ENCODE measurements at regions not wholly inside any gene's neighbourhood (a gene's known extent, or its start where the extent isn't known, plus 50 kb on each side); places are given as distances from the start of the nearest gene placed in this dataset.
"Not testable (repeated sequence)": the region's sequence is repeated elsewhere in the genome, so short reads cannot be mapped to it uniquely, and the experiment has no call there.

DNA sequence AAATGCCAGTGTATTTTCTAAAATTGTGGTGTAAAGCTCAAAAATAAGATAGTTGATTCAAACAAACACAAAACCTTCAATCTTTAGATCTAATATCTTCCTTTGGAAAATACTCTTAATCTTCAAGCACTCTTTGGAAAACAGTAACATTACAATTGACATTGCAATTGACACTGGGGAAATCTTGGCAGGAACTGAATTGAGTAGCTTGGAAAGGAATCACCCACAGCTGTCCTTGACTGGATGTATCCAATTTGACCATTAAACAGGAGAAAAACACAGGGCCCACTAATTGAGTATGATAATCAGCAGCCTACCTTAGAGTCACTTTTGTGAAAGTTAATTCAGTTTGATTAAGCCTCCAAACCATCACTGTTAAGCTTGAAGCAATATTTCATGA lies 776.7 kb downstream of the DTWD2 start:
- in situ Hi-C loops (cut with MboI; ENCODE audit: low sequenced_read_pairs): no loop called here

DNA sequence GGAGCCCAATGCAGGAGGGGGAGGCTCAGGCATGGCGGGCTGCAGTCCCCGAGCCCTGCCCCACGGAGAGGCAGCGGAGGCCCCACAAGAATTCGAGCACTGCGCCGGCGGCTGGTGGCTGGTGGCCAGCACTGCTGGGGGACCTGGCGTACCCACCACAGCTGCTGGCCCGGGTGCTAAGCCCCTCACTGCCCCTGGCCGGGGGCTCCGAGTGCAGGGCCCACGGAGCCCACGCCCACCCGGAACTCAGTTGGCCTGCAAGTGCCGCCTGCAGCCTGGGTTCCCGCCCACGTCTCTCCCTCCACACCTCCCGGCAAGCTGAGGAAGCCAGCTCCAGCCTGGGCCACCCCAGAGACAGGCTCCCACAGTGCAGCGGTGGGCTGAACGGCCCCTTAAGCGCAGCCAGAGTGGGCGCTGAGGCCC lies 780.3 kb downstream of the DTWD2 start:
- in situ Hi-C loops (cut with MboI; ENCODE audit: low sequenced_read_pairs): no loop called here

DNA sequence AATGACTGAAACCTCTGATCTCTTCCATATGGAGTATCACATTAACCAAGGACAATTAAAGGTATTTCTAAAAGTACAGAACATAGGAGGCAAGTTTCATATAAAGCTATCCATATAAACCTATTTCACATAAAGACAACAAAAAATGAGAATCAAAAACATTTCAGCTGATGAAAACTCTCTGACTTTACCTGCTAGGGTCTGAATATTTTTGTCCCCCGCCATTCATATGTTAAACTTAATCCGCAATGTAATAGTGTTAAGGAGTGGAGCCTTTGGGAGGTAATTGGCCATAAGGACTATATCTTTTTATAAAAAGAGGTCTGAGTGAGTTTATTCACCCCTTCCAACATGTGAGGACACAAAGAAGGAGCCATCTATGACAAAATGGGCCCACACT lies 788.5 kb downstream of the DTWD2 start:
- in situ Hi-C loops (cut with MboI; ENCODE audit: low sequenced_read_pairs): no loop called here

DNA sequence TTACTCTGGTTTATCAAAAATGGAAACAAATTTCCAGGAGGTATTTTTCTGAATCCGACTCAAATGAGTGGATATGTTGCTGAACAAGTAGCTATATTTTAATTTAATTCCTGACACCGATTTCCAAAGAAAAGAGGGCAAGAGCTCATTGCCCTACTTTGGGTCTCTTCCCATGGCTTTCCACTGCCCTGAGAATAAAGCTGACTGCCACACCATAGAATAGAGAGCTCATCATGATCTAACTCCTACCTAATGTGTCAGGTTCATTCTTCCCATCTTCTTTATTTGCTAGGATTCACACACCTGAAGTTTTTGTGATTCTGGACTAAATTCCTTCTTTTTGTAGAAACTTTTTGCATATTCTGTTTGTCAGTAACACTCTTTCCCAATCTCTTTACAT lies 792.1 kb downstream of the DTWD2 start:
- in situ Hi-C loops (cut with MboI; ENCODE audit: low sequenced_read_pairs): no loop called here

DNA sequence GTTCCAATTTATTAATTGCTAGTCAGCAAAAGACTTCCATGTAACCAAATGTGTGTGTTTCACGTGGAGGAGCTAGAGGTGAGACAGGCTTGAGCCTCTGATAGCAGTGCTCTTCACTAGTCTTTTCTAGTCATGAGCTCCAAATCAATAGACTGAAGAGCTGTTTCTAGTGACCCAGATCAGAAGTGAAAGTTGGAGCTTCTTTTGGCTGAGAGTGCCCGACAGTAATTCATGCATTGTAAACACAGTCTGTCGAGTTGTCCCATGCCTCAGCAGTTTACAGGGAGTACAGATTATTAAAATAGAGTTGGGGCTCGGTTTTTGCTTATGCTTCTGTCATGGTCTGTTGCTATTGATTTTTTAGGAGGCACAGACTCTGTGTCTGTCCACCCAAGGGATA lies 793.1 kb downstream of the DTWD2 start:
- in situ Hi-C loops (cut with MboI; ENCODE audit: low sequenced_read_pairs): no loop called here

DNA sequence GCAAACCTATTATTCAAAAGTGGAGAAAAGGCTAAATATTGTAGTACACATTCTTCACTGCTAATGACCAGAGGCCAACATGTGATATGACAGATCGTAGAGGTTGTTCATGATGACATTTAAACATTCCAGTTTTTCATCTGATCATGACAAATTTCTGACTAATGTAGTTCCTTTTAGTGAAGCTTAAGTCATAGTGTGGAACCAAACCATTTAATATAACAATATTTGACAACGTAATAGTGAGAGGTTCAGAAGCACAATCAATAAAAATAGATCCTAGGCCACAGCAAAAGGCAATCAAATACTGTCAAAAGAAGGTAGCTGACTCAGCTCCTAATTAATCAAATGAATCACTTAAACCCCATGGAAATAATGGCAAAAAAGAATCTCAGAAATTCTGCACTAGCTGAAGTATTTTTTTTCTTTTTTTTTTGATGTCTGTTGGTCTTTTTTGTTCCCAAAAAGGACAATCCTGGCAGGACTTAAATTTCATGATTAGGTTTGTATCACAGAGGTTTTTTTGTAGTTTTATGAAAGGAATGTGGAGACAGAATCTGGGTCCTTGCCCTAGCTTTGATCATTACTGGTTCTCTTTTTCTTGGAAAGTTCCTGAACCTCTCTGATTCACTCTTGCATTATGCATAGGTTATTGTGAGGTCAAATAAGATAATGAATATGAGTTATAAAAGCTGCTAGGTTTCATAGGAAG lies 795.0 kb downstream of the DTWD2 start:
- in situ Hi-C loops (cut with MboI; ENCODE audit: low sequenced_read_pairs): no loop called here

DNA sequence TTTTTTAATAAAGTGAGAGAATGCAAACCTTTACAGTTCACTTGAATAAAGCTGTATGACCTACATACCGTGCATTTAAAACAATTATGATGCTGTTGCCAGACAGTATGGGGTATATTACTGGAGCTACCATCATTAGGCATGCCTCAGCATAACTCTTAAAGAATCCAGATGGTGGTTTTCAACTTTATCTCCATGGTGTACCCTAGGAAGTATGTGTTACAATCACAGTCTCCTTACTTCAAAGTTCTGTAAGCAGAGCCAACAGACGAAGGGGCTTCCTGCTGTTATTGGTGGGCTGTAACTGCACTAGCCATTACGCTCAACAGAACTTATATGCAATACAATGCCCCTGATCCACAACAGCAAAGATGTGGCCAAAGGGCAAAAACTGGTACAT lies 803.3 kb downstream of the DTWD2 start:
- in situ Hi-C loops (cut with MboI; ENCODE audit: low sequenced_read_pairs): no loop called here

DNA sequence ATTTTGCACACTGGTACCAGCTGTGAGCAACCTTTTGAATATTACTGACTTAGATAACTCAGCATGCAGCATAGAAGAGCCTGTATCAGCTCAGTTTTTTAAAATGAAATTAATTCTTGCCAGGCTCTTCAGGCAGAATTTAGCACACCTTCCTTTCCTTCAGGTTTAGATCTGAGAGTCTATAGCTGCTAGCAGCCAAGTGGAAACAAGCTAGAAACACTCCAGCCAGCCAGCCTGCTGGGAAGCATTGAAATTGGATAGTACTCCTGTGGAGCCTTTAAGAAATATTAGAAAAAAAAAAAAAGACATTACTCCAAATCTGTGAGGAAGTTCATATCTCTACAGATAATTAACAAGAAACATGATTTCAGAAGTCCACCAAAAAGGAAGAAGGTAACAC lies 812.2 kb downstream of the DTWD2 start:
- in situ Hi-C loops (cut with MboI; ENCODE audit: low sequenced_read_pairs): no loop called here

DNA sequence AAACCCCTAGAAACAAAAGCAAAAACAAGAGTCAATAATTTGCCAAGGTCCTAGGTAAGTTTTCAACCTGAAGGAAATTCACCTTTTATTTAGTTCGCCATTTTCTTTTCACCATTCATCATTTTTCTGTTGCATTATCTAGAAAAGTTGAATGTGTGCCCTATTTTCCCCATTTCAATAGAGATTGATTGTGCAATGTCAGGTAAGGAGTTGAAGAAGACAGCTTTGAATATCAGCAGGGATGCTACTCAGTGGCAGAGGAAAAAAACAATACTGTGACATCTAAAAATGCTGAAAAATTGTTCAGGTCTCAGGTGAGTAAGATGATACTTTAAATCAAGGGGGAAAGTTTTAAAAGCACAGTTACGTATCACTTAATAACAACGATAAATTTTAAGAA lies 813.7 kb downstream of the DTWD2 start:
- in situ Hi-C loops (cut with MboI; ENCODE audit: low sequenced_read_pairs): no loop called here

DNA sequence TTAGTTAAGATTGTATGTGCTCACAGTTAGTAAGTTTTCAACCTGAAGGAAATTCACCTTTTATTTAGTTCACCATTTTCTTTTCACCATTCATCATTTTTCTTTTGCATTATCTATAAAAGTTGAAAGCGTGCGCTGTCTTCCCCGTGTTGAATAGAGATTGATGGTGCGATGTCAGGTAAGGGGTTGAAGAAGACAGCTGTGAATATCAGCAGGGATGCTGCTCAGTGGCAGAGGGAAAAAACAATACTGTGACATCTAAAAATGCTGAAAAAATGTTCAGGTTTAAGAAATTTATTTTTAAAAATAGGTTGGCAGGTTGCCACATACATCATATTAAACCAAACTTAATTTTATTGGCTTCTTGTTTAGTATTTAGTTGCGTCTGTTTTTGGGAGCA lies 815.0 kb downstream of the DTWD2 start:
- in situ Hi-C loops (cut with MboI; ENCODE audit: low sequenced_read_pairs): no loop called here

DNA sequence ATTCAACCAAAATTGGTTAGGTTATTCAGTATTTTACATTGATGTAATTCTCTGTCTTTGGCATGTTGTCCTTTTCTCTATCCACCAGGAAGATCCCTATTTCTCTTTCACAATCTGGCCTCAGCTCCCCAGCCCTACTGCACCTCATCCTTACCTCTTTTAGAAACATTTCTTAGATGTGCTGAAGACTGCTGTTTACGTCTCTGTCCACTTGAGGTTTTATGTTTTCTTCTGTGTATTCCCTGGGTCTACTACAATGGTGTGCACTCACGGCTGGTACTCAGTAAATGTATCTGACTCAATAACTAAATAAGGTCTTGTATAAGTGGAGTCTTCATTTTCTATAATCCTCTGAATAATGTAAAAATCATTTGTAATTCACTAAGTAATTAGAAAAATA lies 822.7 kb downstream of the DTWD2 start:
- in situ Hi-C loops (cut with MboI; ENCODE audit: low sequenced_read_pairs): no loop called here

DNA sequence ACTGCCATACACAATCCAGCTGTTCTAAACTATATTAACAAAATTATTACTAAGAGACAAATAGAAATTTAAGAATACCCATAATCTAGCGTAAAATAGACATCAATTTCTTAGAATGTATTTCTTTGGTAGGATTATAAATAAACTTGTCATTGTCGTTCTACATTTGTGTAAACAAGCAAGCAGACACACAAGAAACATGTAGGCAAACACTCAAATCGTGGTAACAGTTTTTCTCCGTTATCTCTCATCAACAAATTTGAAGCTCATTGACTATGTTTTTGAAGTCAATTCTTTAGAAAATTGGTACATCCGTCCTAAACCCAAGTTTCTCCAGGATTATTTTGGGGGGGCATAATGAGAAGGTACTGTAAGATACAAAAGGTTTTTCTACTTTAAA lies 832.2 kb downstream of the DTWD2 start:
- in situ Hi-C loops (cut with MboI; ENCODE audit: low sequenced_read_pairs): no loop called here

DNA sequence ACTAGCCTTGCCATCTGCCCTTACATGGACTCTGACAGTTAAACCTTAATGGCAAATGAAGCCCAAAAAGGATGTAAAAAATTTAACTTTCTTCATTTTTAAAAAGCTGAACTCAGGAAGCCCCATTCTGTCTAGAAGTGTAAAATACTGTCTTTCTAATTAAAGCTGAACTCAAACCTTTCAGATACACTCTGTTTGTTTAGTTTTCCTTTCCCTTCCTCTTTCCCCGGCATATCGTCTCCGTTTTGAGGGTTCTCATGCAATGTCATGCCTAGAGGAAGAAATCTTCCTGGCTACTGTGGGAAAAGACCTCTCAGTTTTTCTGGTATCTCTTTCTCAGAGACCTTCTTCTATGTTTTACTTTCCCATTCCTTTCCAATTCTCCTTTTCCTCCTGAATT lies 841.5 kb downstream of the DTWD2 start:
- in situ Hi-C loops (cut with MboI; ENCODE audit: low sequenced_read_pairs): no loop called here

DNA sequence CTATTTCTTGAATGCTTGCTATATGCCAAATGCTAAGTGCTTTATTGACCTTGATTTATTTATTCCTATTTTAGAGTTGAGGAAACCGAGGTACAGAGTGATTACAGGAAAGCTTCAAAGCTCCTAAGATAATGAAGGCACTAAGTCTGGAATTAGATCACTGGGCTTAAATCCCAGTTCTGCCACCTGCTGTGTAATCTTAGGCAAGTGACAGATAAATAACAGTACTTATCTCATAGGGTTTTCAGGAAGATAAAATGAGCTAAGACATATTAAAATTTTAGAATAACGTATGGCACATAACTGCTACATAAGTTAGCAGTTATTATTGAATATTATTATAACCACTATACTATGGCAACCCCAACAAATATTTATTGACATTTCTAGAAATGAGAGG lies 843.8 kb downstream of the DTWD2 start:
- in situ Hi-C loops (cut with MboI; ENCODE audit: low sequenced_read_pairs): no loop called here

DNA sequence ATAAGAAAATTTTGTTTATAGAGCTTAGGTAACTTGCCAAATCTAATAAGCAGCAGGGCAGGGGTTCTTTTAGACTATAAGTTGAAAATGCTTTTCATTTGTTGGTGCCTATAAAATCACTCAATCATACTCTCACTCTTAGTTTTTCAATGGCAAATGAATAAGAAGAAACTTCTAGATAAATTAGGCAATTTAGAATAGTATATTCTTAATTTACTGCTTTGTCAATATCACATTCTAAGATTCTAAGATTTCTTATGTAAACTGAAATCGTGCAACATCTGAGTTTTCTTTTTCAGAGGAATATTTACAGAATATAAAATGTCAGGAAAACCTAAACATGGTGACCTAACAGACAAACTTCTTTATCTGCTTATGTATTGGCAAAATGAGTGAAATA lies 849.0 kb downstream of the DTWD2 start:
- in situ Hi-C loops (cut with MboI; ENCODE audit: low sequenced_read_pairs): no loop called here

DNA sequence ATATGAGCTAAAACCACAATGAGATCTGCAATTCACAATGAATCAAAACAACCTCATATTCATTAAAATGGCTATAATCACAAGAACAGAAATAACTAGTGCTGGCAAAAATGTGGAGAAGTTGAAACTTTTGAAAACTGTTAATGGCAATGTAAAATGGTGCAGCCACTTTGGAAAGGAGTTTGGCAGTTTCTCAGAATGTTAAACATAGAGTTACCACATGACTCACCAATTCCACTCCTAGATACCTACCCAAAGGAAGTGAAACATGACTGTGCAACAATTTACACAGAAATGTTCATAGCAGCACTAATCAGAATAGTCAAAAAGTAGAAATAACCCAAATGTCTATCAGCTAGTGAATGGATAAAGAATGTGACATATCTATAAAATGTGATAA lies 862.2 kb downstream of the DTWD2 start:
- in situ Hi-C loops (cut with MboI; ENCODE audit: low sequenced_read_pairs): no loop called here

DNA sequence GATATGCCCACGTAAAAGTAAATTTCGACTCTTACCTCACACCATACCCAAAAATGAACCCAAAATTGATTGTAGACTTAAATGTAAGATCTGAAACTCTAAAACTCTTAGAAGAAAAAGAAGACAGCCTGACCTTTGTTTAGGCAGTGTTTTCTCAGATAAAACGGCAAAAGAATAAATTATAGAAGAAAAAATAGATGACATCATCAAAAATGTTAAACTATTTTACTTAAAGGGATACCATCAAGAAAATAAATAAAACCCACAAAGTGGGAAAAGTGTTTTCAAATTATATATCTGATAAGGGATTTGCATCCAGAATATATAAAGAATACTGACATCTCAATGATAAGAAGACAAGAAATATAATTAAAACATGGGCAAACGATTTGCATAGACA lies 862.7 kb downstream of the DTWD2 start:
- in situ Hi-C loops (cut with MboI; ENCODE audit: low sequenced_read_pairs): no loop called here

DNA sequence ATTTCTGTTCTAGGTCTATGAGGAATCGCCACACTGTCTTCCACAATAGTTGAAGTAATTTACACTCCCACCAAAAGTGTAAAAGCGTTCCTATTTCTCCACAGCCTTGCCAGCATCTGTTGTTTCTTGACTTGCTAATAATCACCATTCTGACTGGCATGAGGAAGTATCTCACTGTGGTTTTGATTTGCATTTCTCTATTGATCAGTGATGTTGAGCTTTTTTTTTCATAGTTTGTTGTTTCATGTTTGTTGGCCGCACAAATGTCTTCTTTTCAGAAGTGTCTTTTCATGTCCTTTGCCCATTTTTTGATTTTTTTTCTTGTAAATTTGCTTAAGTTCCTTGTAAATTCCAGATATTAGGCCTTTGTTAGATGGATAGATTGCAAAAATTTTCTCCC lies 867.1 kb downstream of the DTWD2 start:
- in situ Hi-C loops (cut with MboI; ENCODE audit: low sequenced_read_pairs): no loop called here

DNA sequence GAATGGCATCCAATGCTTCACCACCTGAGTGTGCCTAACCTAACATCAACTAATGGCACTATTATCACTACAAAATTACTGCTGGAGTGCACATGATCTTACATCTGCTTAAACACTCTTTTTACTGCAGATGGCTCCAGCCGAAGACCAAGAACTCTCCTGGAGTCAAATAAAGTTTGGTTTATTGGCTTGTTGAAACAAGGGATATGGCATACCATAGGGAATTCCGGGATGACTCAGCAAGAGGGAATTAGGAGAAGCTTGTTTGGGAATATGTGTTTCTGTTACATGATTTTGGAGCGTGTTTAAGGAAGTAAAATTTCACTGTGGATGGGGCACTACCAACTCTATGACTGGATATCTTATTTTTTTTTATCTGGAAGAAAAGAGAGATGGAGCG lies 872.6 kb downstream of the DTWD2 start:
- in situ Hi-C loops (cut with MboI; ENCODE audit: low sequenced_read_pairs): no loop called here

DNA sequence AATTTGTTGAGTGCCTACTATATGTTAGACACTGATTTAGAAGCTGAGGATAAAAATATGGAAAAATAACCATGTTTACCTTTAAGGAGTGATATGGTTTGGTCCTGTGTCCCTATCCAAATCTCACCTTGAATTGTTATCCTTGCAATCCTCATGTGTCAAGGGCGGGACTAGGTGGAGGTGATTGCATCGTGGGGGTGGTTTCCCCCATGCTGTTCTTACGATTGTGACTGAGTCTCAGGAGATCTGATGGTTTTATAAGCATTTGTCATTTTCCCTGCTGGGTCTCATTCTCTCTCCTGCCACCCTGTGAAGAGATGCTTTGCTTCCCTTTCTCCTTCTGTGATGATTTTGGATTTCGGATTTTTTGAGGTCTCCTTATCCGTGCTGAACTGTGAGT lies 876.4 kb downstream of the DTWD2 start:
- in situ Hi-C loops (cut with MboI; ENCODE audit: low sequenced_read_pairs): no loop called here

DNA sequence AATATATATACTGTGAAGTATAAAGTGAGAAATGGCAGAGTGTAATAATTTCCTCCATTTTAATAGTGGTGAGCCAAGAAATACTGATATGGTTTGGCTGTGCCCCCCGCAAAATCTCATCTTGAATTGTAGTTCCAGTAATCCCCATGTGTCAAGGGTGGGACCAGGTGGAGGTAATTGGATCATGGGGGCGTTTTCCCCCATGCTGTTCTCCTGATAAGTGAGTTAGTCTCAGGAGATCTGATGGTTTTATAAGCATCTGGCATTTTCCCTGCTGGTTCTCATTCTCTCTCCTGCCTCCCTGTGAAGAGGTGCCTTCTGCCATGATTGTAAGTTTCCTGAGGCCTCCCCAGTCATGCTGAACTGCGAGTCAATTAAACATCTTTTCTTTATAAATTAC lies 881.1 kb downstream of the DTWD2 start:
- in situ Hi-C loops (cut with MboI; ENCODE audit: low sequenced_read_pairs): not testable (repeated sequence)

DNA sequence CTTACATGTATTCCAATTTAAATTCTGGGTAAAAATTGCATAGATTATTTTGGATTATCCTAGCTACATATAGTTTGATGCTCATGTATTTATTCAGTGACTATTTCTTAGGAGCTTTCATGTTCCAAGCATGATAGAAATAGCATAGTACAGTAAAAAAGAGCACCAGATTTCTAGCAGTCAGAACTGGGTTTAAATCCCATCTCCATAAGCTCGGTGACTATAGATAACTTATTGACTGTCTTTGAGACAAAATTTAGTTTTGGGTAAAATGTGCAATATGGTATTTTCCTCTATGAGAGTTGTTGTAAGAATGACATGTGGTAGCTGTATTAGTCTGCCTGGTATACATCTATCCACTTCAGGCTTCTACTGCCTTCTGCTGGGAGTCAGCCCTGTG lies 889.6 kb downstream of the DTWD2 start:
- in situ Hi-C loops (cut with MboI; ENCODE audit: low sequenced_read_pairs): no loop called here

DNA sequence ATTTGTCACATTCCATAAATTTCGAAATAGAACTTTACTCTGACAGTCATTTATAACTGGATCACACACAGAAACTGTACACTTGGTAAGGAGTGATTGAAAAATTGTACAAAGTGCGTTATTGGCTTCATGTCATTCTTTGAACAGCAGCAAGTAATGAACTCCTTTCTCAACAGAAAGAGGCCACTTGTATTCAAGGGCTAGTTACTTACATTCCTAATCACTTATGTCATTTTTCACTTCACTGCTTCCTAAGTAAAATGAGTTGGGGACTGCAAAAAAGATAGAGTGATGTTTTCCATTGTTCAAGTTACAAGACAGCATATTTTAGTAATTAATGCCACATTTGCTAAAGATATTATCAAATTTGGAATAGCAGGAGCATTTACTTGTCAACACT lies 893.2 kb downstream of the DTWD2 start:
- in situ Hi-C loops (cut with MboI; ENCODE audit: low sequenced_read_pairs): no loop called here
